Heart right ventricle (tissue), 16 donors: ENCODE measurements at regions not wholly inside any gene's neighbourhood (a gene's known extent, or its start where the extent isn't known, plus 50 kb on each side); places are given as distances from the start of the nearest gene placed in this dataset.
"Not testable (repeated sequence)": the region's sequence is repeated elsewhere in the genome, so short reads cannot be mapped to it uniquely, and the experiment has no call there.

Source experiments
- ATAC-seq, 8 donors: fragments of 200-7000 bp; cut with Tn5 transposase; one replicate each; pipeline ENCODE4 v1.9.1; 2020; ENCODE audit warnings: mild to moderate bottlenecking in 8 of 8, moderate library complexity in 8 of 8, moderate number of reproducible peaks in 1 of 8
- DNase-seq, 2 donors: peaks; one replicate each; pipeline ENCODE4 v3.0.0-alpha.2; 2020
- H3K27ac ChIP-seq, 10 donors: fragments of 200-600 bp; sonication (generic) in 2 of 10; one replicate each; pipeline versions ENCODE4 v1.5.0 to v1.8.0; 2020 to 2022; ENCODE audit warnings: mild to moderate bottlenecking in 3 of 10
- H3K27me3 ChIP-seq, 7 donors: fragments of 200-600 bp; one replicate each; pipeline ENCODE4 v1.8.0; 2021 to 2022; ENCODE audit warnings: mild to moderate bottlenecking in 2 of 7
- H3K36me3 ChIP-seq, 9 donors: fragments of 200-600 bp; sonication (generic) in 1 of 9; one replicate each; pipeline versions ENCODE4 v1.5.0 to v1.8.0; 2020 to 2022; ENCODE audit warnings: mild to moderate bottlenecking in 2 of 9
- H3K4me1 ChIP-seq, 9 donors: fragments of 200-600 bp; sonication (generic) in 1 of 9; one replicate each; pipeline versions ENCODE4 v1.5.0 to v1.8.0; 2020 to 2022; ENCODE audit warnings: mild to moderate bottlenecking in 4 of 9
- H3K4me3 ChIP-seq, 10 donors: fragments of 200-600 bp; sonication (generic) in 2 of 10; one replicate each; pipeline versions ENCODE4 v1.5.0 to v1.8.0; 2020 to 2022; ENCODE audit warnings: mild to moderate bottlenecking in 7 of 10, moderate library complexity in 2 of 10
- H3K9me3 ChIP-seq, 11 donors: fragments of 200-600 bp in 10 of 11; sonication (generic) in 2 of 11; one replicate each; pipeline versions ENCODE4 v1.5.0 to v1.8.0; 2013 to 2022; ENCODE audit warnings: mild to moderate bottlenecking in 2 of 11, control low read depth in 1 of 11, moderate library complexity in 1 of 11
- whole genome bisulfite sequencing, 2 donors: extraction: QIAGEN DNeasy Blood & Tissue Kit; methylation state at CpG; one replicate each; pipeline ENCODE4 v1.1.7; 2013; ENCODE audit warnings: inconsistent platforms in 1 of 2; 5-methylcytosine and 5-hydroxymethylcytosine counted together
- intact Hi-C, 10 donors: fragments of 100-400 bp; cut with DNase I; formaldehyde crosslinking; loops; one replicate each; pipeline versions ENCODE4 v1.11.1 to v1.14.2; 2022
- TF ChIP-seq, protein P1 (sequence below), 9 donors: fragments of 200-600 bp; sonication (generic) in 2 of 9; IDR thresholded peaks; one replicate each; pipeline versions ENCODE4 v1.5.0 to v1.8.0; 2021 to 2022; ENCODE audit warnings: antibody characterized with exemption in 9 of 9, mild to moderate bottlenecking in 5 of 9, moderate library complexity in 1 of 9
- donor health status: Arrhythmogenic right ventricular cardiomyopathy.
- donor health status: ischemic (EF 13 %, LVEDD 7.1; RV severe dilation, severe dysfunction).
- donor health status: healthy with polysubstance abuse.
- donor health status: DM: no; HTN: yes; CAD: no.
- donor health status: DM: no; HTN: no; CAD: no.
- donor health status: ischemic (EF 25% LVEDD 6.9; RV normal size, moderate dysfunction).
- donor health status: ischemic (EF 25% LVEDD 5.7; RV mildly dilated, moderate dysfunction).
- donor health status: healthy.
- donor health status: DM: yes; HTN: yes; CAD: no.
- donor health status: Ischemic cardiomyopathy.
- donor health status: ischemic (EF 35%, LVEDD 5.7; RV mildly dilated, moderate dysfunction).
- donor health status: nonischemic (EF 11% LVEDD 7.7; RV severe dilation, severe dysfunction).
- donor health status: DM: yes; HTN: yes; CAD: no.
- donor health status: PGD.
- donor health status: ischemic (EF 29% LVEDD 5.4; RV normal size, mild dysfunction).
- donor health status: nonischemic (EF 23%, LVEDD 6.1; RV moderate dilation, normal function).

DNA sequence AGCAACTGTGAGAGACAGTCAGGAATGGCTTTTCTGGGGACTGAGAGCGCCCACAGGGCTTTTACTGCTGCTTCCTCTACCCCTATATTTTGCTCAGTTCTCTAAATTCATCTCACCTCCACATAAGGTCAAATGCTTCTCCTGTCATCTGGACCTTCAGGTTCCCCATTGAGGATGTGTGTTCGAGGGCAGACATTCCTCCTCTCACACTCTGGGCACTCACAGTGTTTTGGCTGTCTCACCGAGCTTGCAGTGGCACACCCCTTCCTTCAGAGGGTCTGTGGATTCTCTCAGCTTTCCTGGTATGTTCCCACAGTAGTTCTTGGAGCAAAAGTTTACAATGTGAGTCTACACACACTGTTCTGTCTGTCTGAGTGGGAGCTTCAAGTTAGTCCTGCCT is 127.8 kb upstream of the GLRA1 start:
- TF ChIP-seq, protein P1, sequence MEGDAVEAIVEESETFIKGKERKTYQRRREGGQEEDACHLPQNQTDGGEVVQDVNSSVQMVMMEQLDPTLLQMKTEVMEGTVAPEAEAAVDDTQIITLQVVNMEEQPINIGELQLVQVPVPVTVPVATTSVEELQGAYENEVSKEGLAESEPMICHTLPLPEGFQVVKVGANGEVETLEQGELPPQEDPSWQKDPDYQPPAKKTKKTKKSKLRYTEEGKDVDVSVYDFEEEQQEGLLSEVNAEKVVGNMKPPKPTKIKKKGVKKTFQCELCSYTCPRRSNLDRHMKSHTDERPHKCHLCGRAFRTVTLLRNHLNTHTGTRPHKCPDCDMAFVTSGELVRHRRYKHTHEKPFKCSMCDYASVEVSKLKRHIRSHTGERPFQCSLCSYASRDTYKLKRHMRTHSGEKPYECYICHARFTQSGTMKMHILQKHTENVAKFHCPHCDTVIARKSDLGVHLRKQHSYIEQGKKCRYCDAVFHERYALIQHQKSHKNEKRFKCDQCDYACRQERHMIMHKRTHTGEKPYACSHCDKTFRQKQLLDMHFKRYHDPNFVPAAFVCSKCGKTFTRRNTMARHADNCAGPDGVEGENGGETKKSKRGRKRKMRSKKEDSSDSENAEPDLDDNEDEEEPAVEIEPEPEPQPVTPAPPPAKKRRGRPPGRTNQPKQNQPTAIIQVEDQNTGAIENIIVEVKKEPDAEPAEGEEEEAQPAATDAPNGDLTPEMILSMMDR (IDR thresholded peaks at IDR 0.05), result no peak
- Histone ChIP-seq H3K27ac (no peak overlapping the region), H3K4me1 (no peaks in the 10 kb centered on the region), H3K36me3 (no peaks in the 10 kb centered on the region), H3K9me3 (peaks cover 0 to 41% (median 7%) of the 10 kb centered on the region in 11 donors), H3K4me3 (no peak overlapping the region), H3K27me3 (no peaks in the 10 kb centered on the region)
- ATAC-seq (no peak), DNase-seq (no peak)
- intact Hi-C loops, result no loop called here
- WGBS, 2 donors, result 48 to 49% methylated on average over 3 of the region's 3 CpGs

DNA sequence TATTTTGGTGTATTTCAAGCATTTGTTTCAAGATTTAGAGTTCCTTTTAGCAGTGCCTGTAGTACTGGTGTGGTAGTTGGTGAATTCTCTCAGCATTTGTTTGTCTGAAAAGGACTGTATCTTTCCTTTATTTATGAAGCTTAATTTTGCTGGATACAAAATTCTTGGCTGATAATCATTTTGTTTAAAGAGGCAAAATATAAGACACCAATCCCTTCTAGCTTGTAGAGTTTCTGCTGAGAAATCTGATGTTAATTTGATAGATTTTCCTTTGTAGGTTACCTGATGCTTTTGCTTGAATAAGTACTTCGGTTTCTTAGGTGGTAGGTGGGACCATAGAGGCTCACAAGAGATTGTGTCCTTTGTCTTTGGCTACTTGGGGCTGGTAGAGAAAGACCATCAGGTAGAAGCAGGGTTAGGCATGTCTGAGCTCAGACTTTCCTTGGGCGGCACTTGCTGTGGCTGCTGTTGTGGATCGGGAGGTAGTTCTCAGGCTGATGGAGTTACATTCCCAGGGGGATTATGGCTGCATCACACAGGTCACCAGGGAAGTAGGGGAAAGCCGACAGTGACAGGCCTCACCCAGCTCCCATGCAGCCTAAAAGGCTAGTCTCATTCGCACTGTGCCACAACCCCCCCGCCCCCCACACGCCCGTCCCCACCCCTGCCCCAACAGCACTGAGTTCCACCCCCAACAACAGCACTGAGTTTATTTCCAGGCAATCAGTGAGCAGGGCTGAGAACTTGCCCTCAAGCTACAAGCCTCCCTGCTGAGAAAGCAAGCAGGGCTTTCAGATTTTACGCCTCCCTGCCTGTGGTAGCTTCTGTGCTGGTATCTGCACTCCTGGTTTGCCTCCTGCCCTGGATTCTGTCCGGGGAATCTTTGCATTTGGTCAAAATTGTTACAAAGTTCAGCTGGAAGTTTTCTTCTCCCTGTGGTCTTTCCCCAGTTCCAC is 127.1 kb upstream of the GLRA1 start:
- intact Hi-C loops, result no loop called here
- H3K4me3 ChIP-seq, result no peak overlapping the region
- peaks cover 0 to 41% (median 7%) of the 10 kb centered on the region in 11 donors for H3K9me3 ChIP-seq
- no peak for ATAC-seq
- TF ChIP-seq, protein P1 (IDR thresholded peaks at IDR 0.05), result no peak
- no peak for DNase-seq
- no peak overlapping the region for H3K27ac ChIP-seq
- no peaks in the 10 kb centered on the region for H3K4me1 ChIP-seq
- H3K27me3 ChIP-seq, result no peaks in the 10 kb centered on the region
- WGBS, 2 donors, result 19 to 23% methylated on average over 10 of the region's 10 CpGs
- H3K36me3 ChIP-seq, result no peaks in the 10 kb centered on the region

DNA sequence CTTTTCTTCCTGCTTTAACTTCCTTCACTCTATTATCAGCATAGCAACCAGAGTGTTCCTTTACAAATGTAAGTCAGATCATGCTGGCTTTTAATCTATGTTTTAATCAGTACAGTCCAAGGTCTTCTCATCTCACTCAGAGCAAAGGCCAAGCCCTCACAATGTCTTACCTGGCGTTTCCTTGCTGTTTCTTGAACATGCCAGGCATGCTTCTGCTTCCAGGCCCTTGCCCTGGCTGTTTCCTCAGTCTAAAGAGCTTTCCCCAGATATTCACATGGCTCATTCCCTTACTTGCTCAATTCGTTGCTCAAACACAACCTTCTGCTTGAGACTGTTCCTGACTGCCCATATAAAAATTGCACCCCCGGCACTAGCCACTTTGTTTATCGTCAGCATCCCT is 121.7 kb upstream of the GLRA1 start:
- TF ChIP-seq, protein P1 (IDR thresholded peaks at IDR 0.05), result no peak
- H3K9me3 ChIP-seq, result peaks cover 0 to 39% (median 10%) of the 10 kb centered on the region in 11 donors
- no peaks in the 10 kb centered on the region for H3K4me1 ChIP-seq
- WGBS, 2 donors, result 59 to 64% methylated on average over 4 of the region's 4 CpGs
- no peaks in the 10 kb centered on the region for H3K36me3 ChIP-seq
- no peaks in the 10 kb centered on the region for H3K27me3 ChIP-seq
- H3K27ac ChIP-seq, result no peak overlapping the region
- ATAC-seq, result no peak
- DNase-seq, result no peak
- no peak overlapping the region for H3K4me3 ChIP-seq
- intact Hi-C loops, result no loop called here

DNA sequence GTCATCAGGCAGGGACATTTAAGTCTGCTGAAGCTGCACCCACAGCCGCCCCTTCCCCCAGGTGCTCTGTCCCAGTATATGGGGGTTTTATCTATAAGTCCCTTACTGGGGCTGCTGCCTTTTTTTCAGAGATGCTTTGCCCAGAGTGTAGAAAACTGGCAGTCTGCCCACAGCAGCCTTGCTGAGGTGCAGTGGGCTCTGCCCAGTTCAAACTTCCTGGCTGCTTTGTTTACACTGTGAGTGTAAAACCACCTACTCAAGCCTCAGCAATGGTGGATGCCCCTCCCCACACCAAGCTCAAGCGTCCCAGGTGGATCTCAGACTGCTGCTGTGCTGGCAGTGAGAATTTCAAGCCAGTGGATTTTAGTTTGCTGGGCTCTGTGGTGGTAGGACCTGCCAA is 114.2 kb upstream of the GLRA1 start:
- H3K27ac ChIP-seq, H3K4me3 ChIP-seq, H3K36me3 ChIP-seq, intact Hi-C loops, ATAC-seq, DNase-seq, H3K27me3 ChIP-seq, H3K4me1 ChIP-seq: not testable (repeated sequence)
- WGBS, 2 donors, result 55 to 67% methylated on average over 2 of the region's 2 CpGs
- peaks cover 0 to 24% (median 0%) of the 10 kb centered on the region in 11 donors for H3K9me3 ChIP-seq

DNA sequence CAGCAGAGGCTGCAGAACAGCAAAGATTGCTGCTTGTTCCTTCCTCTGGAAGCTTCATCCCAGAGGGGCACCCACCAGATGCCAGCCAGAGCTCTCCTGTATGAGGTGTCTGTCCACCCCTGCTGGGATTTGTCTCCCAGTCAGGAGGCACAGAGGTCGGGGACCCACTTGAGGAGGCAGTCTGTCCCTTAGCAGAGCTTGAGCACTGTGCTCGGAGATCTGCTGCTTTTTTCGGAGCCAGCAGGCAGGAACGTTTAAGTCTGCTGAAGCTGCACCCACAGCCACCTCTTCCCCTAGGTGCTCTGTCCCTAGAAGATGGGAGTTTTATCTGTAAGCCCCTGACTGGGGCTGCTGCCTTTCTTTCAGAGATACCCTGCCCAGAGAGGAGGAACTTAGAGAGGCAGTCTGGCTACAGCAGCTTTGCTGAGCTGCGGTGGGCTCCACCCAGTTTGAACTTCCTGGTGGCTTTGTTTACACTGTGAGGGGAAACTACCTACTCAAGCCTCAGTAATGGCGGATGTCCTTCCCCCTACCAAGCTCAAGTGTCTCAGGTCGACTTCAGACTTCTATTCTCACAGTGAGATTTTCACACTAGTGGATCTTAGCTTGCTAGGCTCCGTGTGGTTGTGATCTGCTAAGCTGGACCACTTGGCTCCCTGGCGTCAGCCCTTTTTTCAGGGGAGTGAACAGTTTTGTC is 101.8 kb upstream of the GLRA1 start:
- H3K36me3 ChIP-seq, H3K27me3 ChIP-seq, H3K4me3 ChIP-seq, intact Hi-C loops, DNase-seq, H3K4me1 ChIP-seq, ATAC-seq: not testable (repeated sequence)
- peaks cover 0 to 11% (median 0%) of the 10 kb centered on the region in 11 donors for H3K9me3 ChIP-seq
- WGBS, 2 donors, result 55 to 69% methylated on average over 9 of the region's 9 CpGs
- peak overlapping the region in 1 of 10 donors; percentile 31 for H3K27ac ChIP-seq
